22Rv1 (cell line): ENCODE measurements at regions not wholly inside any gene's neighbourhood (a gene's known extent, or its start where the extent isn't known, plus 50 kb on each side); places are given as distances from the start of the nearest gene placed in this dataset.

Source experiments
- CTCF ChIP-seq: fragments of 450-650 bp; IDR thresholded peaks from 2 replicates; pipeline ENCODE4 v1.5.1; 2017; ENCODE audit warnings: mild to moderate bottlenecking
- ZFX ChIP-seq: fragments of 450-650 bp; IDR thresholded peaks from 2 replicates; pipeline ENCODE4 v1.6.1; 2017; ENCODE audit warnings: antibody characterized with exemption, borderline replicate concordance

GRCh38 chr10:61125560-61126170, 181.7 kb upstream of the RHOBTB1 start:
- no peak for TF ChIP-seq CTCF
- no peak for TF ChIP-seq ZFX
